ENCODE measurements at regions not wholly inside any gene's neighbourhood (a gene's known extent, or its start where the extent isn't known, plus 50 kb on each side); places are given as distances from the start of the nearest gene placed in this dataset.

DNA sequence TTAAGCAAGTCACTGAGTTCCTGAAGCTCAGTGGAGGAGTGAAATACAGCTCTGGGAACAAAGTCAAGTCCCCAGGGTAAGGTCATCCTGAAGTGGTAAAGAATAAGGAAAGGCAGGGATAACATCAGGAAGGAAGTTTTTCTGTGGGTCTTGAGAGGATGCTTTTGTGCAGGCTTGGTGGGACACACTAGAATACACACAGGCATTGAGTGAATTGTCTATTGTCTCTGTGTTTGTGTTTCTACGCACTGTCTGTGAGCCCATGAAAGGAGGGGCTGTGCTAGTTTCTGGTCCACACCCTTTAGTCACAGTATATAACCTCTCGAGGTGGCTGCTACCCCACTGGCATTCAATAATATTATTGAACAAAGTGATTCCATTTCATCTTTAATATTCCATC is 95.8 kb upstream of the ABCB5 start:
- TF ChIP-seq CREB1 (IDR thresholded peaks at IDR 0.05) (no peak), CREB1 (CRISPR knock-in tag; IDR thresholded peaks at IDR 0.05) (no peak), PHF21A (IDR thresholded peaks at IDR 0.05; ENCODE audit: borderline replicate concordance, low read depth) (no peak)
- TF ChIP-seq, protein P1, sequence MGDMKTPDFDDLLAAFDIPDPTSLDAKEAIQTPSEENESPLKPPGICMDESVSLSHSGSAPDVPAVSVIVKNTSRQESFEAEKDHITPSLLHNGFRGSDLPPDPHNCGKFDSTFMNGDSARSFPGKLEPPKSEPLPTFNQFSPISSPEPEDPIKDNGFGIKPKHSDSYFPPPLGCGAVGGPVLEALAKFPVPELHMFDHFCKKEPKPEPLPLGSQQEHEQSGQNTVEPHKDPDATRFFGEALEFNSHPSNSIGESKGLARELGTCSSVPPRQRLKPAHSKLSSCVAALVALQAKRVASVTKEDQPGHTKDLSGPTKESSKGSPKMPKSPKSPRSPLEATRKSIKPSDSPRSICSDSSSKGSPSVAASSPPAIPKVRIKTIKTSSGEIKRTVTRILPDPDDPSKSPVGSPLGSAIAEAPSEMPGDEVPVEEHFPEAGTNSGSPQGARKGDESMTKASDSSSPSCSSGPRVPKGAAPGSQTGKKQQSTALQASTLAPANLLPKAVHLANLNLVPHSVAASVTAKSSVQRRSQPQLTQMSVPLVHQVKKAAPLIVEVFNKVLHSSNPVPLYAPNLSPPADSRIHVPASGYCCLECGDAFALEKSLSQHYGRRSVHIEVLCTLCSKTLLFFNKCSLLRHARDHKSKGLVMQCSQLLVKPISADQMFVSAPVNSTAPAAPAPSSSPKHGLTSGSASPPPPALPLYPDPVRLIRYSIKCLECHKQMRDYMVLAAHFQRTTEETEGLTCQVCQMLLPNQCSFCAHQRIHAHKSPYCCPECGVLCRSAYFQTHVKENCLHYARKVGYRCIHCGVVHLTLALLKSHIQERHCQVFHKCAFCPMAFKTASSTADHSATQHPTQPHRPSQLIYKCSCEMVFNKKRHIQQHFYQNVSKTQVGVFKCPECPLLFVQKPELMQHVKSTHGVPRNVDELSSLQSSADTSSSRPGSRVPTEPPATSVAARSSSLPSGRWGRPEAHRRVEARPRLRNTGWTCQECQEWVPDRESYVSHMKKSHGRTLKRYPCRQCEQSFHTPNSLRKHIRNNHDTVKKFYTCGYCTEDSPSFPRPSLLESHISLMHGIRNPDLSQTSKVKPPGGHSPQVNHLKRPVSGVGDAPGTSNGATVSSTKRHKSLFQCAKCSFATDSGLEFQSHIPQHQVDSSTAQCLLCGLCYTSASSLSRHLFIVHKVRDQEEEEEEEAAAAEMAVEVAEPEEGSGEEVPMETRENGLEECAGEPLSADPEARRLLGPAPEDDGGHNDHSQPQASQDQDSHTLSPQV (IDR thresholded peaks at IDR 0.05), result no peak
- TF ChIP-seq, protein P2, sequence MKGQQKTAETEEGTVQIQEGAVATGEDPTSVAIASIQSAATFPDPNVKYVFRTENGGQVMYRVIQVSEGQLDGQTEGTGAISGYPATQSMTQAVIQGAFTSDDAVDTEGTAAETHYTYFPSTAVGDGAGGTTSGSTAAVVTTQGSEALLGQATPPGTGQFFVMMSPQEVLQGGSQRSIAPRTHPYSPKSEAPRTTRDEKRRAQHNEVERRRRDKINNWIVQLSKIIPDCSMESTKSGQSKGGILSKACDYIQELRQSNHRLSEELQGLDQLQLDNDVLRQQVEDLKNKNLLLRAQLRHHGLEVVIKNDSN (CRISPR knock-in tag; IDR thresholded peaks at IDR 0.05), result no peak
- TF ChIP-seq, protein P3, sequence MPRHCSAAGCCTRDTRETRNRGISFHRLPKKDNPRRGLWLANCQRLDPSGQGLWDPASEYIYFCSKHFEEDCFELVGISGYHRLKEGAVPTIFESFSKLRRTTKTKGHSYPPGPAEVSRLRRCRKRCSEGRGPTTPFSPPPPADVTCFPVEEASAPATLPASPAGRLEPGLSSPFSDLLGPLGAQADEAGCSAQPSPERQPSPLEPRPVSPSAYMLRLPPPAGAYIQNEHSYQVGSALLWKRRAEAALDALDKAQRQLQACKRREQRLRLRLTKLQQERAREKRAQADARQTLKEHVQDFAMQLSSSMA (CRISPR knock-in tag; IDR thresholded peaks at IDR 0.05), result no peak
- TF ChIP-seq, protein P4, sequence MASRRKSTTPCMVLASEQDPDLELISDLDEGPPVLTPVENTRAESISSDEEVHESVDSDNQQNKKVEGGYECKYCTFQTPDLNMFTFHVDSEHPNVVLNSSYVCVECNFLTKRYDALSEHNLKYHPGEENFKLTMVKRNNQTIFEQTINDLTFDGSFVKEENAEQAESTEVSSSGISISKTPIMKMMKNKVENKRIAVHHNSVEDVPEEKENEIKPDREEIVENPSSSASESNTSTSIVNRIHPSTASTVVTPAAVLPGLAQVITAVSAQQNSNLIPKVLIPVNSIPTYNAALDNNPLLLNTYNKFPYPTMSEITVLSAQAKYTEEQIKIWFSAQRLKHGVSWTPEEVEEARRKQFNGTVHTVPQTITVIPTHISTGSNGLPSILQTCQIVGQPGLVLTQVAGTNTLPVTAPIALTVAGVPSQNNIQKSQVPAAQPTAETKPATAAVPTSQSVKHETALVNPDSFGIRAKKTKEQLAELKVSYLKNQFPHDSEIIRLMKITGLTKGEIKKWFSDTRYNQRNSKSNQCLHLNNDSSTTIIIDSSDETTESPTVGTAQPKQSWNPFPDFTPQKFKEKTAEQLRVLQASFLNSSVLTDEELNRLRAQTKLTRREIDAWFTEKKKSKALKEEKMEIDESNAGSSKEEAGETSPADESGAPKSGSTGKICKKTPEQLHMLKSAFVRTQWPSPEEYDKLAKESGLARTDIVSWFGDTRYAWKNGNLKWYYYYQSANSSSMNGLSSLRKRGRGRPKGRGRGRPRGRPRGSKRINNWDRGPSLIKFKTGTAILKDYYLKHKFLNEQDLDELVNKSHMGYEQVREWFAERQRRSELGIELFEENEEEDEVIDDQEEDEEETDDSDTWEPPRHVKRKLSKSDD (conservative IDR thresholded peaks at IDR 0.05; ENCODE audit: low read length), result no peak
